ENCODE measurements at regions not wholly inside any gene's neighbourhood (a gene's known extent, or its start where the extent isn't known, plus 50 kb on each side); places are given as distances from the start of the nearest gene placed in this dataset.

GRCh38 chr5:144896473-144896872 lies 725.8 kb downstream of the KCTD16 start:
- no peak for TF ChIP-seq CTCF (IDR thresholded peaks at IDR 0.05; ENCODE audit: borderline replicate concordance)
- H3K36me3 ChIP-seq: no peaks in the 10 kb centered on the region
- no peaks in the 10 kb centered on the region for H3K4me1 ChIP-seq
- no peaks in the 10 kb centered on the region for H3K27me3 ChIP-seq (ENCODE audit: low read depth)
- H3K9me3 ChIP-seq (replicated peaks): peaks cover 16% of the 10 kb centered on the region
- H3K27ac ChIP-seq (replicated peaks): no peak overlapping the region
- intact Hi-C loops (cut with micrococcal nuclease): no loop called here
- no peak overlapping the region for H3K4me3 ChIP-seq
- DNase-seq: no peak

GRCh38 chr5:144886668-144887067 lies 716.0 kb downstream of the KCTD16 start:
- intact Hi-C loops (cut with micrococcal nuclease): no loop called here
- TF ChIP-seq CTCF (IDR thresholded peaks at IDR 0.05; ENCODE audit: borderline replicate concordance): no peak
- DNase-seq: no peak
- Histone ChIP-seq H3K4me3 (no peak overlapping the region), H3K4me1 (no peaks in the 10 kb centered on the region), H3K27ac (replicated peaks) (no peak overlapping the region), H3K36me3 (no peaks in the 10 kb centered on the region), H3K9me3 (replicated peaks) (peaks cover 3% of the 10 kb centered on the region), H3K27me3 (ENCODE audit: low read depth) (no peaks in the 10 kb centered on the region)

- Histone ChIP-seq H3K27ac (replicated peaks) (no peak overlapping the region), H3K4me3 (no peak overlapping the region), H3K4me1 (no peaks in the 10 kb centered on the region), H3K36me3 (no peaks in the 10 kb centered on the region), H3K27me3 (ENCODE audit: low read depth) (no peaks in the 10 kb centered on the region), H3K9me3 (replicated peaks) (no peaks in the 10 kb centered on the region)
- no peak for DNase-seq
- intact Hi-C loops (cut with micrococcal nuclease): no loop called here
- TF ChIP-seq CTCF (IDR thresholded peaks at IDR 0.05; ENCODE audit: borderline replicate concordance): no peak
These were observed 712.1 kb downstream of the KCTD16 start for GRCh38 chr5:144882739-144883283.

GRCh38 chr5:144880513-144880912 lies 709.8 kb downstream of the KCTD16 start:
- H3K4me1 ChIP-seq: no peaks in the 10 kb centered on the region
- H3K9me3 ChIP-seq (replicated peaks): no peaks in the 10 kb centered on the region
- DNase-seq: no peak
- intact Hi-C loops (cut with micrococcal nuclease): no loop called here
- H3K27me3 ChIP-seq (ENCODE audit: low read depth): no peaks in the 10 kb centered on the region
- TF ChIP-seq CTCF (IDR thresholded peaks at IDR 0.05; ENCODE audit: borderline replicate concordance): no peak
- no peaks in the 10 kb centered on the region for H3K36me3 ChIP-seq
- H3K27ac ChIP-seq (replicated peaks): no peak overlapping the region
- no peak overlapping the region for H3K4me3 ChIP-seq

GRCh38 chr5:144876990-144877389 lies 706.3 kb downstream of the KCTD16 start:
- DNase-seq: no peak
- Histone ChIP-seq H3K4me1 (no peaks in the 10 kb centered on the region), H3K9me3 (replicated peaks) (no peaks in the 10 kb centered on the region), H3K4me3 (no peak overlapping the region), H3K27me3 (ENCODE audit: low read depth) (no peaks in the 10 kb centered on the region), H3K27ac (replicated peaks) (no peak overlapping the region), H3K36me3 (no peaks in the 10 kb centered on the region)
- intact Hi-C loops (cut with micrococcal nuclease): no loop called here
- TF ChIP-seq CTCF (IDR thresholded peaks at IDR 0.05; ENCODE audit: borderline replicate concordance): no peak
